SK-N-SH (cell line): ENCODE measurements at regions not wholly inside any gene's neighbourhood (a gene's known extent, or its start where the extent isn't known, plus 50 kb on each side); places are given as distances from the start of the nearest gene placed in this dataset.

Experiments used
- CTCF ChIA-PET: fragments of 300-600, 350-600 bp; formaldehyde crosslinking; extraction: SDS; loops from one replicate; lab custom pipeline; 2021; lab: Yijun Ruan, JAX
- POLR2A ChIA-PET: fragments of 350-600 bp; sonication (Branson Sonifier 250); formaldehyde crosslinking; extraction: SDS; loops from one replicate; lab custom pipeline; 2020; ENCODE audit warnings: antibody characterized with exemption, inconsistent platforms; lab: Yijun Ruan, JAX
- DNase-seq: peaks from one replicate; pipeline ENCODE4 v3.0.0; 2012
- H2AFZ ChIP-seq: fragments of 200-600 bp; sonication (generic); 2 replicates; pipeline ENCODE4 v1.8.1; 2016; ENCODE audit warnings: antibody characterized with exemption, mild to moderate bottlenecking, low read depth
- H3F3A ChIP-seq: fragments of 200-600 bp; sonication (generic); replicated peaks from 2 replicates; pipeline ENCODE3; 2016; ENCODE audit warnings: antibody characterized with exemption, mild to moderate bottlenecking; ENCODE audit not compliant: insufficient read depth
- H3K27ac ChIP-seq, 2 experiments: fragments of 200-500 bp in 1 of 2; fragments of 200-600 bp in 1 of 2; sonication (Bioruptor generic) in 1 of 2; sonication (generic), shearing (Covaris generic) in 1 of 2; 2 replicates each; pipeline versions ENCODE4 v1.5.1 to v1.6.1; 2014 to 2016; ENCODE audit warnings: low read depth in 2 of 2, inconsistent platforms in 1 of 2, low read length in 1 of 2, mild to moderate bottlenecking in 1 of 2, mixed read lengths in 1 of 2
- H3K27me3 ChIP-seq: fragments of 200-600 bp; sonication (generic), shearing (Covaris generic); 2 replicates; pipeline ENCODE4 v1.6.1; 2016; ENCODE audit warnings: mixed run types; ENCODE audit not compliant: insufficient read depth
- H3K36me3 ChIP-seq, 2 experiments: fragments of 200-500 bp in 1 of 2; fragments of 200-600 bp in 1 of 2; sonication (Bioruptor generic) in 1 of 2; sonication (generic) in 1 of 2; replicated peaks in 1 of 2; 2 replicates each; pipeline versions ENCODE3 to v1.5.1; 2014 to 2016; ENCODE audit warnings: low read length in 1 of 2, mild to moderate bottlenecking in 1 of 2; ENCODE audit not compliant: insufficient read depth in 2 of 2, control insufficient read depth in 1 of 2
- H3K4me1 ChIP-seq, 2 experiments: fragments of 200-500 bp in 1 of 2; fragments of 200-600 bp in 1 of 2; sonication (Bioruptor generic) in 1 of 2; sonication (generic), shearing (Covaris generic) in 1 of 2; 2 replicates each; pipeline versions ENCODE4 v1.5.1 to v1.6.1; 2014 to 2016; ENCODE audit warnings: low read depth in 1 of 2, low read length in 1 of 2, mixed run types in 1 of 2; ENCODE audit not compliant: insufficient read depth in 2 of 2, control insufficient read depth in 1 of 2
- H3K4me2 ChIP-seq: fragments of 200-600 bp; sonication (generic), shearing (Covaris generic); 2 replicates; pipeline ENCODE4 v1.6.1; 2017; ENCODE audit warnings: mixed run types
- H3K4me3 ChIP-seq, 2 experiments: fragments of 200-500 bp in 1 of 2; fragments of 200-600 bp in 1 of 2; sonication (Bioruptor generic) in 1 of 2; sonication (generic), shearing (Covaris generic) in 1 of 2; 2 replicates each; pipeline versions ENCODE4 v1.5.1 to v1.8.1; 2014 to 2016; ENCODE audit warnings: low read depth in 2 of 2, inconsistent platforms in 1 of 2, low read length in 1 of 2, mild to moderate bottlenecking in 1 of 2, mixed read lengths in 1 of 2, moderate library complexity in 1 of 2
- H3K79me2 ChIP-seq: fragments of 200-600 bp; sonication (generic); 2 replicates; pipeline ENCODE4 v1.8.1; 2017; ENCODE audit warnings: mild to moderate bottlenecking; ENCODE audit not compliant: insufficient read depth
- H3K9ac ChIP-seq: fragments of 200-600 bp; sonication (generic); 2 replicates; pipeline ENCODE4 v1.6.1; 2017; ENCODE audit warnings: mixed run types
- H3K9me2 ChIP-seq: fragments of 200-600 bp; sonication (generic); 2 replicates; pipeline ENCODE4 v1.6.1; 2017; ENCODE audit warnings: mixed run types
- H3K9me3 ChIP-seq: fragments of 200-600 bp; sonication (generic); 2 replicates; pipeline ENCODE4 v1.6.1; 2017; ENCODE audit warnings: mixed run types, mild to moderate bottlenecking, moderate library complexity
- H4K20me1 ChIP-seq: fragments of 200-600 bp; sonication (generic); 2 replicates; pipeline ENCODE4 v1.6.1; 2017; ENCODE audit warnings: mild to moderate bottlenecking, mixed run types; ENCODE audit not compliant: insufficient read depth
- CHD2 ChIP-seq: fragments of 150-350 bp; IDR thresholded peaks from 2 replicates; pipeline ENCODE4 v1.6.1; 2018; ENCODE audit warnings: low read length; ENCODE audit not compliant: partially characterized antibody
- ELF1 ChIP-seq: IDR thresholded peaks from 2 replicates; pipeline ENCODE4 v1.4.0; 2012
- EZH2phosphoT487 ChIP-seq: fragments of 200-600 bp; sonication (generic); IDR thresholded peaks from 2 replicates; pipeline ENCODE4 v1.6.1; 2017; ENCODE audit warnings: low read depth, mixed run types, mild to moderate bottlenecking, antibody characterized with exemption, moderate library complexity, borderline replicate concordance
- FOXM1 ChIP-seq: IDR thresholded peaks from 2 replicates; pipeline ENCODE4 v1.4.0; 2012; ENCODE audit warnings: low read depth, mild to moderate bottlenecking
- GABPA ChIP-seq: IDR thresholded peaks from 2 replicates; pipeline ENCODE4 v1.4.0; 2012; ENCODE audit warnings: low read depth, mild to moderate bottlenecking
- JUND ChIP-seq: IDR thresholded peaks from 2 replicates; pipeline ENCODE4 v1.4.0; 2012
- MEF2A ChIP-seq: IDR thresholded peaks from 2 replicates; pipeline ENCODE4 v1.4.0; 2012; ENCODE audit warnings: low read depth, borderline replicate concordance
- MXI1 ChIP-seq: IDR thresholded peaks from 2 replicates; pipeline ENCODE4 v1.6.1; 2012; ENCODE audit warnings: mild to moderate bottlenecking, low read depth, low read length, improper control_type of control experiment
- NRF1 ChIP-seq: IDR thresholded peaks from 2 replicates; pipeline ENCODE4 v1.6.1; 2012; ENCODE audit warnings: low read depth, mild to moderate bottlenecking, low read length
- RCOR1 ChIP-seq: fragments of 150-350 bp; IDR thresholded peaks from 2 replicates; pipeline ENCODE4 v1.6.1; 2017; ENCODE audit warnings: antibody characterized with exemption, low read length
- RXRA ChIP-seq: IDR thresholded peaks from 2 replicates; pipeline ENCODE4 v1.4.0; 2012; ENCODE audit warnings: low read depth, mild to moderate bottlenecking, borderline replicate concordance
- TCF12 ChIP-seq: IDR thresholded peaks from 2 replicates; pipeline ENCODE4 v1.4.0; 2012
- TEAD4 ChIP-seq: IDR thresholded peaks from 2 replicates; pipeline ENCODE4 v1.4.0; 2012; ENCODE audit warnings: mild to moderate bottlenecking, borderline replicate concordance; ENCODE audit not compliant: insufficient read depth
- TF ChIP-seq, protein P1 (sequence below): fragments of 200-600 bp; sonication (generic); IDR thresholded peaks from 2 replicates; pipeline ENCODE4 v1.6.1; 2017; ENCODE audit warnings: antibody characterized with exemption, mild to moderate bottlenecking, moderate library complexity
- TF ChIP-seq, protein P2 (sequence below): IDR thresholded peaks from 2 replicates; pipeline ENCODE4; 2012
- TF ChIP-seq, protein P3 (sequence below): fragments of 150-350 bp; IDR thresholded peaks from 2 replicates; pipeline ENCODE4 v1.6.1; 2016; ENCODE audit warnings: mild to moderate bottlenecking, low read depth, low read length
- TF ChIP-seq, protein P4 (sequence below): fragments of 150-350 bp; IDR thresholded peaks from 2 replicates; pipeline ENCODE4 v1.6.1; 2017; ENCODE audit warnings: antibody characterized with exemption, low read length, low read depth, borderline replicate concordance
- TF ChIP-seq, protein P5 (sequence below): IDR thresholded peaks from 2 replicates; pipeline ENCODE4 v1.4.0; 2012; ENCODE audit warnings: low read depth, borderline replicate concordance
- TF ChIP-seq, protein P6 (sequence below): IDR thresholded peaks from 2 replicates; pipeline ENCODE4 v1.4.0; 2012; ENCODE audit warnings: low read depth, borderline replicate concordance

DNA sequence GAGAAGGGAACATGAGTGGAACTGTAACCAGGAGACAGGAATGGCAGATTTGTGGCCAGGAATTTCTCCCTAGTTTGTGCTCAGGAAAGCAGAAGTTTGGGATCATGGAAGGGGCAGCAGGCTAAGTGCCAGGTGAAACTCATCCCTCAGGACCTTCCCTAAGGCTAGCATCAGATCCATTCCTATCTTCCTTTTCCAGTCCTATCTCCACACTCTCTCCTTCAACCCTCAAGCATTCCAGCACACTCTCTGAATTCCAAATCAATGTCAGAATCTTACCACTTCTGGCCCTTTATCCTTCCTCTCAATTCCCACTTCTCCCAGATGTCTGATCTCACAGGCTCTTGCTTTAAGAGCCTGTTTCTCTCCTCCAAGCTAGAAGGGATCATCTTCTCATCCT is 53.2 kb upstream of the GRIA1 start:
- Histone ChIP-seq H3K4me2 (no peak overlapping the region), H3K4me3 (no peak overlapping the region), H3K27ac (no peak overlapping the region), H3K4me1 (no peaks in the 10 kb centered on the region), H3K9me3 (no peaks in the 10 kb centered on the region), H3K79me2 (no peaks in the 10 kb centered on the region), H3K27me3 (no peaks in the 10 kb centered on the region), H3K36me3 (no peaks in the 10 kb centered on the region), H3F3A (no peaks in the 10 kb centered on the region), H3K9me2 (no peaks in the 10 kb centered on the region), H4K20me1 (no peaks in the 10 kb centered on the region), H3K9ac (no peak overlapping the region), H2AFZ (no peak overlapping the region)
- POLR2A ChIA-PET, result no interaction called here
- CTCF ChIA-PET, result no interaction called here
- no peak for DNase-seq
- TF ChIP-seq RCOR1 (no peak), FOXM1 (no peak), CHD2 (no peak), GABPA (no peak), EZH2phosphoT487 (no peak), NRF1 (no peak), TEAD4 (no peak), ELF1 (no peak), RXRA (no peak), MXI1 (no peak), TCF12 (no peak), JUND (no peak), MEF2A (no peak)
- TF ChIP-seq, protein P1, sequence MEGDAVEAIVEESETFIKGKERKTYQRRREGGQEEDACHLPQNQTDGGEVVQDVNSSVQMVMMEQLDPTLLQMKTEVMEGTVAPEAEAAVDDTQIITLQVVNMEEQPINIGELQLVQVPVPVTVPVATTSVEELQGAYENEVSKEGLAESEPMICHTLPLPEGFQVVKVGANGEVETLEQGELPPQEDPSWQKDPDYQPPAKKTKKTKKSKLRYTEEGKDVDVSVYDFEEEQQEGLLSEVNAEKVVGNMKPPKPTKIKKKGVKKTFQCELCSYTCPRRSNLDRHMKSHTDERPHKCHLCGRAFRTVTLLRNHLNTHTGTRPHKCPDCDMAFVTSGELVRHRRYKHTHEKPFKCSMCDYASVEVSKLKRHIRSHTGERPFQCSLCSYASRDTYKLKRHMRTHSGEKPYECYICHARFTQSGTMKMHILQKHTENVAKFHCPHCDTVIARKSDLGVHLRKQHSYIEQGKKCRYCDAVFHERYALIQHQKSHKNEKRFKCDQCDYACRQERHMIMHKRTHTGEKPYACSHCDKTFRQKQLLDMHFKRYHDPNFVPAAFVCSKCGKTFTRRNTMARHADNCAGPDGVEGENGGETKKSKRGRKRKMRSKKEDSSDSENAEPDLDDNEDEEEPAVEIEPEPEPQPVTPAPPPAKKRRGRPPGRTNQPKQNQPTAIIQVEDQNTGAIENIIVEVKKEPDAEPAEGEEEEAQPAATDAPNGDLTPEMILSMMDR, result no peak
- TF ChIP-seq, protein P2, sequence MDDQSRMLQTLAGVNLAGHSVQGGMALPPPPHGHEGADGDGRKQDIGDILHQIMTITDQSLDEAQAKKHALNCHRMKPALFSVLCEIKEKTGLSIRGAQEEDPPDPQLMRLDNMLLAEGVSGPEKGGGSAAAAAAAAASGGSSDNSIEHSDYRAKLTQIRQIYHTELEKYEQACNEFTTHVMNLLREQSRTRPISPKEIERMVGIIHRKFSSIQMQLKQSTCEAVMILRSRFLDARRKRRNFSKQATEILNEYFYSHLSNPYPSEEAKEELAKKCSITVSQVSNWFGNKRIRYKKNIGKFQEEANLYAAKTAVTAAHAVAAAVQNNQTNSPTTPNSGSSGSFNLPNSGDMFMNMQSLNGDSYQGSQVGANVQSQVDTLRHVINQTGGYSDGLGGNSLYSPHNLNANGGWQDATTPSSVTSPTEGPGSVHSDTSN, result no peak
- TF ChIP-seq, protein P3, sequence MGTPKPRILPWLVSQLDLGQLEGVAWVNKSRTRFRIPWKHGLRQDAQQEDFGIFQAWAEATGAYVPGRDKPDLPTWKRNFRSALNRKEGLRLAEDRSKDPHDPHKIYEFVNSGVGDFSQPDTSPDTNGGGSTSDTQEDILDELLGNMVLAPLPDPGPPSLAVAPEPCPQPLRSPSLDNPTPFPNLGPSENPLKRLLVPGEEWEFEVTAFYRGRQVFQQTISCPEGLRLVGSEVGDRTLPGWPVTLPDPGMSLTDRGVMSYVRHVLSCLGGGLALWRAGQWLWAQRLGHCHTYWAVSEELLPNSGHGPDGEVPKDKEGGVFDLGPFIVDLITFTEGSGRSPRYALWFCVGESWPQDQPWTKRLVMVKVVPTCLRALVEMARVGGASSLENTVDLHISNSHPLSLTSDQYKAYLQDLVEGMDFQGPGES, result no peak
- TF ChIP-seq, protein P4, sequence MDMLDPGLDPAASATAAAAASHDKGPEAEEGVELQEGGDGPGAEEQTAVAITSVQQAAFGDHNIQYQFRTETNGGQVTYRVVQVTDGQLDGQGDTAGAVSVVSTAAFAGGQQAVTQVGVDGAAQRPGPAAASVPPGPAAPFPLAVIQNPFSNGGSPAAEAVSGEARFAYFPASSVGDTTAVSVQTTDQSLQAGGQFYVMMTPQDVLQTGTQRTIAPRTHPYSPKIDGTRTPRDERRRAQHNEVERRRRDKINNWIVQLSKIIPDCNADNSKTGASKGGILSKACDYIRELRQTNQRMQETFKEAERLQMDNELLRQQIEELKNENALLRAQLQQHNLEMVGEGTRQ, result no peak
- TF ChIP-seq, protein P5, sequence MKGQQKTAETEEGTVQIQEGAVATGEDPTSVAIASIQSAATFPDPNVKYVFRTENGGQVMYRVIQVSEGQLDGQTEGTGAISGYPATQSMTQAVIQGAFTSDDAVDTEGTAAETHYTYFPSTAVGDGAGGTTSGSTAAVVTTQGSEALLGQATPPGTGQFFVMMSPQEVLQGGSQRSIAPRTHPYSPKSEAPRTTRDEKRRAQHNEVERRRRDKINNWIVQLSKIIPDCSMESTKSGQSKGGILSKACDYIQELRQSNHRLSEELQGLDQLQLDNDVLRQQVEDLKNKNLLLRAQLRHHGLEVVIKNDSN, result no peak
- TF ChIP-seq, protein P6, sequence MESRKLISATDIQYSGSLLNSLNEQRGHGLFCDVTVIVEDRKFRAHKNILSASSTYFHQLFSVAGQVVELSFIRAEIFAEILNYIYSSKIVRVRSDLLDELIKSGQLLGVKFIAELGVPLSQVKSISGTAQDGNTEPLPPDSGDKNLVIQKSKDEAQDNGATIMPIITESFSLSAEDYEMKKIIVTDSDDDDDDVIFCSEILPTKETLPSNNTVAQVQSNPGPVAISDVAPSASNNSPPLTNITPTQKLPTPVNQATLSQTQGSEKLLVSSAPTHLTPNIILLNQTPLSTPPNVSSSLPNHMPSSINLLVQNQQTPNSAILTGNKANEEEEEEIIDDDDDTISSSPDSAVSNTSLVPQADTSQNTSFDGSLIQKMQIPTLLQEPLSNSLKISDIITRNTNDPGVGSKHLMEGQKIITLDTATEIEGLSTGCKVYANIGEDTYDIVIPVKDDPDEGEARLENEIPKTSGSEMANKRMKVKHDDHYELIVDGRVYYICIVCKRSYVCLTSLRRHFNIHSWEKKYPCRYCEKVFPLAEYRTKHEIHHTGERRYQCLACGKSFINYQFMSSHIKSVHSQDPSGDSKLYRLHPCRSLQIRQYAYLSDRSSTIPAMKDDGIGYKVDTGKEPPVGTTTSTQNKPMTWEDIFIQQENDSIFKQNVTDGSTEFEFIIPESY, result no peak
